ENCODE measurements at regions not wholly inside any gene's neighbourhood (a gene's known extent, or its start where the extent isn't known, plus 50 kb on each side); places are given as distances from the start of the nearest gene placed in this dataset.

DNA sequence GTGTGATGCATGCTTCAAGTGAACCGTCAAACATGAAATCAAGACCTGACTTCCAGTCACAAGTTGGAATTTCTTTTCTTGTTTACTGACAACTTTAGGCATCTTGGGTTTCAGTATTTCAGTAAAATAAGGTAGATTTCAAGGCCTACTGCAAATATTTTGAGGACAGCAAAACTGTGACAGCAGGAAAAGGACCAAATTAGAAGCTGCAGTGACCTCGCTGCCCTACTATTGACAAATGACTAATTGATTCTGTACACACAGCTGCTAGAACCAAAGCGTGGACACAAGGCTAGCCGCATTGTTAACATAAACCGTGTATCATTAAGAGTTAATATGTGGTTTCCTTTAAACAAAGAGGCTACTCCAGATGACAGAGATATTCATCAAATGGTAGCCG, 105.7 kb upstream of the SEC61G start:
- H3K9me3 ChIP-seq (replicated peaks; ENCODE audit: control insufficient read depth, insufficient read depth, low read length): no peaks in the 10 kb centered on the region
- no peak overlapping the region for H3K27ac ChIP-seq (ENCODE audit: control insufficient read depth, insufficient read depth)
- H3K27me3 ChIP-seq (replicated peaks in 1 of 2; ENCODE audit: control insufficient read depth in 2 of 2, insufficient read depth in 2 of 2, low read length in 1 of 2): no peaks in the 10 kb centered on the region
- no peaks in the 10 kb centered on the region for H4K20me1 ChIP-seq (ENCODE audit: control insufficient read depth, insufficient read depth)
- no peak overlapping the region for H3K4me3 ChIP-seq
- no peaks in the 10 kb centered on the region for H3K79me2 ChIP-seq (ENCODE audit: control insufficient read depth, insufficient read depth, low read length)
- RAD21 ChIA-PET (ENCODE audit: unreplicated experiment): no interaction called here
- H3K9ac ChIP-seq (ENCODE audit: control insufficient read depth, insufficient read depth, low read length): no peak overlapping the region
- FAIRE-seq: no peak
- in situ Hi-C loops (cut with MboI): no loop called here
- no peak overlapping the region for H2AFZ ChIP-seq (ENCODE audit: control insufficient read depth, low read depth, low read length)
- intact Hi-C loops (cut with micrococcal nuclease; ENCODE audit: unreplicated experiment): no loop called here
- no peaks in the 10 kb centered on the region for H3K36me3 ChIP-seq (ENCODE audit: control insufficient read depth in 2 of 2, insufficient read depth in 2 of 2, low read length in 1 of 2)
- DNase-seq (ENCODE audit: low read depth, low spot score): no peak
- no TSS peak for BruUV-seq (replicated peaks)
- SMC1A ChIA-PET (ENCODE audit: uncharacterized antibody, unreplicated experiment): interaction anchor here (2.0 kb wide), 1 partner anchor 13 kb away, joined by 4 read pairs; no protein-coding TSS in a partner anchor
- no peaks in the 10 kb centered on the region for H3K4me1 ChIP-seq (ENCODE audit: control insufficient read depth, insufficient read depth, low read length)
- CTCF ChIA-PET: interaction anchor here (1.4 kb wide), 1 partner anchor 391 kb away, joined by 3 read pairs; no protein-coding TSS in a partner anchor
- H3K4me2 ChIP-seq (ENCODE audit: control insufficient read depth, insufficient read depth): no peak overlapping the region
- 23% methylated on average over 6 of the region's 6 CpGs for WGBS (ENCODE audit: insufficient coverage, insufficient replicate concordance, low lambda C conversion rate, missing lambda C conversion rate)
- ATAC-seq: no peak
- POLR2A ChIA-PET: no interaction called here
- TF ChIP-seq ESRRA (IDR thresholded peaks at IDR 0.05; ENCODE audit: low read length): no peak
- TF ChIP-seq TCF12 (IDR thresholded peaks at IDR 0.05; ENCODE audit: low read depth, low read length): no peak
- TF ChIP-seq, protein P1, sequence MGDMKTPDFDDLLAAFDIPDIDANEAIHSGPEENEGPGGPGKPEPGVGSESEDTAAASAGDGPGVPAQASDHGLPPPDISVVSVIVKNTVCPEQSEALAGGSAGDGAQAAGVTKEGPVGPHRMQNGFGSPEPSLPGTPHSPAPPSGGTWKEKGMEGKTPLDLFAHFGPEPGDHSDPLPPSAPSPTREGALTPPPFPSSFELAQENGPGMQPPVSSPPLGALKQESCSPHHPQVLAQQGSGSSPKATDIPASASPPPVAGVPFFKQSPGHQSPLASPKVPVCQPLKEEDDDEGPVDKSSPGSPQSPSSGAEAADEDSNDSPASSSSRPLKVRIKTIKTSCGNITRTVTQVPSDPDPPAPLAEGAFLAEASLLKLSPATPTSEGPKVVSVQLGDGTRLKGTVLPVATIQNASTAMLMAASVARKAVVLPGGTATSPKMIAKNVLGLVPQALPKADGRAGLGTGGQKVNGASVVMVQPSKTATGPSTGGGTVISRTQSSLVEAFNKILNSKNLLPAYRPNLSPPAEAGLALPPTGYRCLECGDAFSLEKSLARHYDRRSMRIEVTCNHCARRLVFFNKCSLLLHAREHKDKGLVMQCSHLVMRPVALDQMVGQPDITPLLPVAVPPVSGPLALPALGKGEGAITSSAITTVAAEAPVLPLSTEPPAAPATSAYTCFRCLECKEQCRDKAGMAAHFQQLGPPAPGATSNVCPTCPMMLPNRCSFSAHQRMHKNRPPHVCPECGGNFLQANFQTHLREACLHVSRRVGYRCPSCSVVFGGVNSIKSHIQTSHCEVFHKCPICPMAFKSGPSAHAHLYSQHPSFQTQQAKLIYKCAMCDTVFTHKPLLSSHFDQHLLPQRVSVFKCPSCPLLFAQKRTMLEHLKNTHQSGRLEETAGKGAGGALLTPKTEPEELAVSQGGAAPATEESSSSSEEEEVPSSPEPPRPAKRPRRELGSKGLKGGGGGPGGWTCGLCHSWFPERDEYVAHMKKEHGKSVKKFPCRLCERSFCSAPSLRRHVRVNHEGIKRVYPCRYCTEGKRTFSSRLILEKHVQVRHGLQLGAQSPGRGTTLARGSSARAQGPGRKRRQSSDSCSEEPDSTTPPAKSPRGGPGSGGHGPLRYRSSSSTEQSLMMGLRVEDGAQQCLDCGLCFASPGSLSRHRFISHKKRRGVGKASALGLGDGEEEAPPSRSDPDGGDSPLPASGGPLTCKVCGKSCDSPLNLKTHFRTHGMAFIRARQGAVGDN (IDR thresholded peaks at IDR 0.05): no peak
- no peak for TF ChIP-seq WRNIP1 (IDR thresholded peaks at IDR 0.05; ENCODE audit: borderline replicate concordance, low read depth, low read length)
- TF ChIP-seq RELA (IDR thresholded peaks at IDR 0.05; ENCODE audit: borderline replicate concordance, partially characterized antibody): no peak
- TF ChIP-seq, protein P2, sequence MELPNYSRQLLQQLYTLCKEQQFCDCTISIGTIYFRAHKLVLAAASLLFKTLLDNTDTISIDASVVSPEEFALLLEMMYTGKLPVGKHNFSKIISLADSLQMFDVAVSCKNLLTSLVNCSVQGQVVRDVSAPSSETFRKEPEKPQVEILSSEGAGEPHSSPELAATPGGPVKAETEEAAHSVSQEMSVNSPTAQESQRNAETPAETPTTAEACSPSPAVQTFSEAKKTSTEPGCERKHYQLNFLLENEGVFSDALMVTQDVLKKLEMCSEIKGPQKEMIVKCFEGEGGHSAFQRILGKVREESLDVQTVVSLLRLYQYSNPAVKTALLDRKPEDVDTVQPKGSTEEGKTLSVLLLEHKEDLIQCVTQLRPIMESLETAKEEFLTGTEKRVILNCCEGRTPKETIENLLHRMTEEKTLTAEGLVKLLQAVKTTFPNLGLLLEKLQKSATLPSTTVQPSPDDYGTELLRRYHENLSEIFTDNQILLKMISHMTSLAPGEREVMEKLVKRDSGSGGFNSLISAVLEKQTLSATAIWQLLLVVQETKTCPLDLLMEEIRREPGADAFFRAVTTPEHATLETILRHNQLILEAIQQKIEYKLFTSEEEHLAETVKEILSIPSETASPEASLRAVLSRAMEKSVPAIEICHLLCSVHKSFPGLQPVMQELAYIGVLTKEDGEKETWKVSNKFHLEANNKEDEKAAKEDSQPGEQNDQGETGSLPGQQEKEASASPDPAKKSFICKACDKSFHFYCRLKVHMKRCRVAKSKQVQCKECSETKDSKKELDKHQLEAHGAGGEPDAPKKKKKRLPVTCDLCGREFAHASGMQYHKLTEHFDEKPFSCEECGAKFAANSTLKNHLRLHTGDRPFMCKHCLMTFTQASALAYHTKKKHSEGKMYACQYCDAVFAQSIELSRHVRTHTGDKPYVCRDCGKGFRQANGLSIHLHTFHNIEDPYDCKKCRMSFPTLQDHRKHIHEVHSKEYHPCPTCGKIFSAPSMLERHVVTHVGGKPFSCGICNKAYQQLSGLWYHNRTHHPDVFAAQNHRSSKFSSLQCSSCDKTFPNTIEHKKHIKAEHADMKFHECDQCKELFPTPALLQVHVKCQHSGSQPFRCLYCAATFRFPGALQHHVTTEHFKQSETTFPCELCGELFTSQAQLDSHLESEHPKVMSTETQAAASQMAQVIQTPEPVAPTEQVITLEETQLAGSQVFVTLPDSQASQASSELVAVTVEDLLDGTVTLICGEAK (IDR thresholded peaks at IDR 0.05; ENCODE audit: borderline replicate concordance): no peak
- TF ChIP-seq MAX (IDR thresholded peaks at IDR 0.05; ENCODE audit: low read depth, low read length): no peak
- no peak for TF ChIP-seq PKNOX1 (IDR thresholded peaks at IDR 0.05)
- no peak for TF ChIP-seq USF2 (IDR thresholded peaks at IDR 0.05; ENCODE audit: borderline replicate concordance, low read depth, low read length)
- TF ChIP-seq STAT1 (conservative IDR thresholded peaks at IDR 0.05): no peak
- no peak for TF ChIP-seq HDAC6 (IDR thresholded peaks at IDR 0.05; ENCODE audit: unreplicated experiment)
- TF ChIP-seq BACH1 (IDR thresholded peaks at IDR 0.05; ENCODE audit: borderline replicate concordance): no peak
